Immature natural killer cell (primary cell): ENCODE measurements at regions not wholly inside any gene's neighbourhood (a gene's known extent, or its start where the extent isn't known, plus 50 kb on each side); places are given as distances from the start of the nearest gene placed in this dataset.

Experiments used
- DNase-seq, 3 donors: peaks; one replicate each; pipeline ENCODE4 v3.0.0; 2022; ENCODE audit warnings: mixed read lengths in 1 of 3
- H3K27ac Mint-ChIP-seq, 6 donors: one replicate each; pipeline ENCODE4 v1.8.0; 2020; ENCODE audit warnings: mixed read lengths in 6 of 6, mild to moderate bottlenecking in 5 of 6, inconsistent platforms in 4 of 6, moderate library complexity in 3 of 6
- H3K27me3 Mint-ChIP-seq, 3 donors: one replicate each; pipeline ENCODE4 v1.8.0; 2020 to 2021; ENCODE audit warnings: low read depth in 3 of 3, mild to moderate bottlenecking in 3 of 3, mixed read lengths in 3 of 3, moderate library complexity in 3 of 3, inconsistent platforms in 1 of 3
- H3K36me3 Mint-ChIP-seq, 3 donors: one replicate each; pipeline ENCODE4 v1.8.0; 2020; ENCODE audit warnings: mixed read lengths in 3 of 3, inconsistent platforms in 2 of 3, mild to moderate bottlenecking in 2 of 3
- H3K4me1 Mint-ChIP-seq, 2 donors: one replicate each; pipeline ENCODE4 v1.8.0; 2020; ENCODE audit warnings: inconsistent platforms in 2 of 2, mild to moderate bottlenecking in 2 of 2, mixed read lengths in 2 of 2, moderate library complexity in 1 of 2
- H3K4me3 Mint-ChIP-seq, 5 donors: one replicate each; pipeline ENCODE4 v1.8.0; 2020; ENCODE audit warnings: mild to moderate bottlenecking in 5 of 5, mixed read lengths in 5 of 5, inconsistent platforms in 3 of 5, moderate library complexity in 3 of 5
- H3K9me3 Mint-ChIP-seq, 6 donors: one replicate each; pipeline ENCODE4 v1.8.0; 2020; ENCODE audit warnings: mild to moderate bottlenecking in 6 of 6, mixed read lengths in 6 of 6, inconsistent platforms in 4 of 6, moderate library complexity in 3 of 6

- H3K27ac Mint-ChIP-seq = no peak overlapping the region
- H3K9me3 Mint-ChIP-seq = peaks cover 0 to 2% (median under 1%) of the 10 kb centered on the region in 6 donors
- no peak for DNase-seq
- H3K27me3 Mint-ChIP-seq = peaks cover 1 to 3% (median 3%) of the 10 kb centered on the region in 3 donors
- H3K36me3 Mint-ChIP-seq = no peaks in the 10 kb centered on the region
- no peaks in the 10 kb centered on the region for H3K4me1 Mint-ChIP-seq
- H3K4me3 Mint-ChIP-seq = no peak overlapping the region
Measured at GRCh38 chr10:31731711-31732110, 196.9 kb downstream of the ARHGAP12 start.

- Mint-ChIP-seq H3K36me3 (no peaks in the 10 kb centered on the region), H3K27me3 (peaks cover 1 to 3% (median 3%) of the 10 kb centered on the region in 3 donors), H3K27ac (no peak overlapping the region), H3K4me3 (no peak overlapping the region), H3K4me1 (no peaks in the 10 kb centered on the region), H3K9me3 (peaks cover 0 to 2% (median 0%) of the 10 kb centered on the region in 6 donors)
- no peak for DNase-seq
Measured at GRCh38 chr10:31730776-31731175, 197.9 kb downstream of the ARHGAP12 start.

- Mint-ChIP-seq H3K4me1 (no peaks in the 10 kb centered on the region), H3K27me3 (peaks cover 1 to 3% (median 3%) of the 10 kb centered on the region in 3 donors), H3K36me3 (no peaks in the 10 kb centered on the region), H3K4me3 (no peak overlapping the region), H3K27ac (no peak overlapping the region), H3K9me3 (no peaks in the 10 kb centered on the region)
- DNase-seq = no peak
Measured at GRCh38 chr10:31728698-31729224, 199.9 kb downstream of the ARHGAP12 start.

- Mint-ChIP-seq H3K27me3 (peaks cover 1 to 9% (median 6%) of the 10 kb centered on the region in 3 donors), H3K9me3 (no peaks in the 10 kb centered on the region), H3K27ac (no peak overlapping the region), H3K36me3 (no peaks in the 10 kb centered on the region), H3K4me3 (no peak overlapping the region), H3K4me1 (no peaks in the 10 kb centered on the region)
- no peak for DNase-seq
Measured at GRCh38 chr10:31725436-31725835, 203.2 kb downstream of the ARHGAP12 start.

GRCh38 chr10:31724296-31724695, 204.3 kb downstream of the ARHGAP12 start:
- Mint-ChIP-seq H3K9me3 (no peaks in the 10 kb centered on the region), H3K27me3 (peaks cover 1 to 10% (median 9%) of the 10 kb centered on the region in 3 donors)

GRCh38 chr10:31723106-31723750, 205.4 kb downstream of the ARHGAP12 start:
- no peaks in the 10 kb centered on the region for H3K36me3 Mint-ChIP-seq
- no peaks in the 10 kb centered on the region for H3K4me1 Mint-ChIP-seq
- H3K27ac Mint-ChIP-seq = no peak overlapping the region
- no peaks in the 10 kb centered on the region for H3K9me3 Mint-ChIP-seq
- no peak overlapping the region for H3K4me3 Mint-ChIP-seq
- no peak for DNase-seq
- peaks cover 0 to 9% (median 8%) of the 10 kb centered on the region in 3 donors for H3K27me3 Mint-ChIP-seq

More at GRCh38 chr10:31724296-31724695, 204.3 kb downstream of the ARHGAP12 start:
- Mint-ChIP-seq H3K36me3 (no peaks in the 10 kb centered on the region), H3K4me1 (no peaks in the 10 kb centered on the region), H3K4me3 (no peak overlapping the region), H3K27ac (no peak overlapping the region)
- no peak for DNase-seq

GRCh38 chr10:31721096-31721495, 207.5 kb downstream of the ARHGAP12 start:
- H3K4me3 Mint-ChIP-seq = no peak overlapping the region
- no peak for DNase-seq
- H3K9me3 Mint-ChIP-seq = peaks cover 0 to 4% (median 0%) of the 10 kb centered on the region in 6 donors
- peaks cover 0 to 13% (median 6%) of the 10 kb centered on the region in 3 donors for H3K27me3 Mint-ChIP-seq
- no peak overlapping the region for H3K27ac Mint-ChIP-seq
- no peaks in the 10 kb centered on the region for H3K36me3 Mint-ChIP-seq
- no peaks in the 10 kb centered on the region for H3K4me1 Mint-ChIP-seq

GRCh38 chr10:31720546-31720945, 208.1 kb downstream of the ARHGAP12 start:
- peaks cover 0 to 4% (median 0%) of the 10 kb centered on the region in 6 donors for H3K9me3 Mint-ChIP-seq
- no peaks in the 10 kb centered on the region for H3K4me1 Mint-ChIP-seq
- no peak overlapping the region for H3K4me3 Mint-ChIP-seq
- DNase-seq = no peak
- H3K27me3 Mint-ChIP-seq = peaks cover 0 to 13% (median 6%) of the 10 kb centered on the region in 3 donors
- H3K36me3 Mint-ChIP-seq = no peaks in the 10 kb centered on the region
- H3K27ac Mint-ChIP-seq = no peak overlapping the region

GRCh38 chr10:31709476-31709875, 219.2 kb downstream of the ARHGAP12 start:
- H3K9me3 Mint-ChIP-seq = peaks cover 3 to 20% (median 8%) of the 10 kb centered on the region in 6 donors
- H3K36me3 Mint-ChIP-seq = peaks cover 0 to 4% (median 0%) of the 10 kb centered on the region in 3 donors
- no peak overlapping the region for H3K27ac Mint-ChIP-seq
- DNase-seq = no peak
- H3K4me3 Mint-ChIP-seq = no peak overlapping the region
- peaks cover 0 to 5% (median 2%) of the 10 kb centered on the region in 3 donors for H3K27me3 Mint-ChIP-seq
- H3K4me1 Mint-ChIP-seq = peaks cover 17 to 18% of the 10 kb centered on the region in 2 donors

- DNase-seq = no peak
- Mint-ChIP-seq H3K4me3 (no peak overlapping the region), H3K27ac (no peak overlapping the region), H3K36me3 (peaks cover 0 to 4% (median 0%) of the 10 kb centered on the region in 3 donors), H3K4me1 (peaks cover 17 to 18% of the 10 kb centered on the region in 2 donors), H3K27me3 (peaks cover 0 to 5% (median 2%) of the 10 kb centered on the region in 3 donors), H3K9me3 (peaks cover 3 to 20% (median 8%) of the 10 kb centered on the region in 6 donors)
Measured at GRCh38 chr10:31709028-31709427, 219.6 kb downstream of the ARHGAP12 start.

- H3K27me3 Mint-ChIP-seq = peaks cover 0 to 7% (median 2%) of the 10 kb centered on the region in 3 donors
- no peak for DNase-seq
- H3K36me3 Mint-ChIP-seq = peaks cover 0 to 4% (median 0%) of the 10 kb centered on the region in 3 donors
- H3K27ac Mint-ChIP-seq = no peak overlapping the region
- peak overlapping the region in 1 of 5 donors; percentile 11 for H3K4me3 Mint-ChIP-seq
- H3K9me3 Mint-ChIP-seq = peaks cover 3 to 20% (median 8%) of the 10 kb centered on the region in 6 donors
- peaks cover 17 to 18% of the 10 kb centered on the region in 2 donors for H3K4me1 Mint-ChIP-seq
Measured at GRCh38 chr10:31708474-31708873, 220.2 kb downstream of the ARHGAP12 start.

- Mint-ChIP-seq H3K27me3 (peaks cover 0 to 8% (median 2%) of the 10 kb centered on the region in 3 donors), H3K4me3 (peak overlapping the region in 3 of 5 donors; percentile 22 to 48 (median 27)), H3K9me3 (peaks cover 3 to 20% (median 8%) of the 10 kb centered on the region in 6 donors), H3K27ac (no peak overlapping the region), H3K36me3 (peaks cover 0 to 4% (median 0%) of the 10 kb centered on the region in 3 donors), H3K4me1 (peaks cover 17 to 18% of the 10 kb centered on the region in 2 donors)
- DNase-seq = no peak
Measured at GRCh38 chr10:31708046-31708445, 220.6 kb downstream of the ARHGAP12 start.

GRCh38 chr10:31707093-31708039, 221.3 kb downstream of the ARHGAP12 start:
- H3K4me3 Mint-ChIP-seq = peak overlapping the region; percentile 3 to 58 (median 48)
- H3K36me3 Mint-ChIP-seq = peaks cover 0 to 4% (median 0%) of the 10 kb centered on the region in 3 donors
- peaks cover 17 to 18% of the 10 kb centered on the region in 2 donors for H3K4me1 Mint-ChIP-seq
- peak in 1 of 3 donors; percentile 7 for DNase-seq
- H3K9me3 Mint-ChIP-seq = peaks cover 3 to 15% (median 6%) of the 10 kb centered on the region in 6 donors
- peak overlapping the region in 3 of 6 donors; percentile 27 to 51 (median 51) for H3K27ac Mint-ChIP-seq
- peaks cover 0 to 8% (median 0%) of the 10 kb centered on the region in 3 donors for H3K27me3 Mint-ChIP-seq
